Activated naive CD4-positive, alpha-beta T cell treated with anti-CD3 and anti-CD28 coated beads for 36 hours (primary cell): ENCODE measurements at regions not wholly inside any gene's neighbourhood (a gene's known extent, or its start where the extent isn't known, plus 50 kb on each side); places are given as distances from the start of the nearest gene placed in this dataset.

Experiments
- CTCF ChIA-PET: fragments of 350-600 bp; sonication (Branson Sonifier 250); formaldehyde crosslinking; loops from one replicate; lab custom pipeline; 2021; ENCODE audit warnings: antibody characterized with exemption; lab: Charles Lee
- DNase-seq: peaks from one replicate; pipeline ENCODE4 v3.0.0-alpha.2; 2020
- H3K27ac Mint-ChIP-seq: one replicate; pipeline ENCODE4 v1.8.0; 2021; ENCODE audit warnings: mild to moderate bottlenecking, mixed read lengths
- H3K27me3 Mint-ChIP-seq: one replicate; pipeline ENCODE4 v1.8.0; 2021; ENCODE audit warnings: low read depth, mixed read lengths
- H3K36me3 Mint-ChIP-seq: one replicate; pipeline ENCODE4 v1.8.0; 2021; ENCODE audit warnings: low read depth, mixed read lengths
- H3K4me1 Mint-ChIP-seq: one replicate; pipeline ENCODE4 v1.8.0; 2021; ENCODE audit warnings: low read depth, mixed read lengths
- H3K4me3 Mint-ChIP-seq: one replicate; pipeline ENCODE4 v1.8.0; 2021; ENCODE audit warnings: mild to moderate bottlenecking, moderate library complexity, mixed read lengths
- H3K9me3 Mint-ChIP-seq: one replicate; pipeline ENCODE4 v1.8.0; 2021; ENCODE audit warnings: mixed read lengths
- intact Hi-C: fragments of 100-400 bp; cut with micrococcal nuclease; formaldehyde crosslinking; loops from one replicate; pipeline ENCODE4 v1.15.1; 2023

DNA sequence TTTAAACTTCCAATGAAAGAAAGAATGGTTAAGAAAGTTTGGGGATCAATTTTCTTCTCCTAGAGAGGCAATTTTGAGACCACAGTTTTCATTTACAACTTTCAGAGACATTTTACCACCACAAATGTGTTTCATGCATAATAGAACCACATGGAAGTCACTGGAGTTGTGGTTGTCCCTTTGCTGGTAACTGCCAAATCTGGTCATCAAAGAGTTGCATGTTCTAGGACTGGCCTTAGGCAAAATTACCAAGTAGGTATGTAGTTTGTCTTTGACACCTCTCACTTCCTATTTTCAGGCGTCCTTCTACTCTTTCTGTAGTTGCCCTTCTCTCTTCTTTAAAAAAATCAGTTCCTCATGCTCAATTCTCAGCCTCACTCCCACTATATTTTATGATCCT is 54.3 kb upstream of the TMX1 start:
- CTCF ChIA-PET = no interaction called here
- Mint-ChIP-seq H3K36me3 (no peaks in the 10 kb centered on the region), H3K27ac (no peak overlapping the region), H3K9me3 (no peaks in the 10 kb centered on the region), H3K27me3 (peaks cover 3% of the 10 kb centered on the region), H3K4me3 (no peak overlapping the region), H3K4me1 (peaks cover 4% of the 10 kb centered on the region)
- intact Hi-C loops = no loop called here
- DNase-seq = no peak

- Mint-ChIP-seq H3K4me1 (peaks cover 4% of the 10 kb centered on the region), H3K27me3 (no peaks in the 10 kb centered on the region), H3K9me3 (no peaks in the 10 kb centered on the region), H3K4me3 (no peak overlapping the region), H3K36me3 (no peaks in the 10 kb centered on the region), H3K27ac (no peak overlapping the region)
- intact Hi-C loops = no loop called here
- DNase-seq = no peak
- CTCF ChIA-PET = no interaction called here
Observed at GRCh38 chr14:51188566-51189185, 51.4 kb upstream of the TMX1 start.

- no peaks in the 10 kb centered on the region for H3K36me3 Mint-ChIP-seq
- intact Hi-C loops = no loop called here
- no peaks in the 10 kb centered on the region for H3K27me3 Mint-ChIP-seq
- CTCF ChIA-PET = no interaction called here
- DNase-seq = no peak
- H3K4me1 Mint-ChIP-seq = peaks cover 4% of the 10 kb centered on the region
- H3K4me3 Mint-ChIP-seq = no peak overlapping the region
- no peak overlapping the region for H3K27ac Mint-ChIP-seq
- no peaks in the 10 kb centered on the region for H3K9me3 Mint-ChIP-seq
Observed at GRCh38 chr14:51189600-51190376, 50.3 kb upstream of the TMX1 start.
